Skin of body (tissue), 1 donor: ENCODE measurements at regions not wholly inside any gene's neighbourhood (a gene's known extent, or its start where the extent isn't known, plus 50 kb on each side); places are given as distances from the start of the nearest gene placed in this dataset.

Experiments used
- DNase-seq: peaks from one replicate; lab custom pipeline; 2025; lab: John Stamatoyannopoulos, UW

DNA sequence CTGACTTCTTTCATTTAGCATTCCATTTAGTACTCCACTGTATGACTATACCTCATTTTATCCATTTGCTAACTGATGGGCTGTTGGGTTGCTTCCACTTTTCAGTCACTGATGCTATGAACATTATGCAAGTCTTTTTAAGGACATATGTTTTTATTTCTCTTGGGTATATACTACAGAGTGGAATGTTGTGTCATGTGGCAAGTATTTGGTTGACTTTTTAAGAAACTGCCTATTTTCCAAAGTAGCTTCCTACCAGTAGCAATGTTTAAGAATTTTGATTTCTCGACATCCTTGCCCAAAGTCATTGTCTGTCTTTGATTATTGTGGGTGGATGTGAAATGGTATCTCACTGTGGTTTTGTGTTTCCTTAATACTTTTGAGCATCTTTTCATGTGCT, 110.1 kb upstream of the TPM1 start:
- peak; percentile 30 for DNase-seq

DNA sequence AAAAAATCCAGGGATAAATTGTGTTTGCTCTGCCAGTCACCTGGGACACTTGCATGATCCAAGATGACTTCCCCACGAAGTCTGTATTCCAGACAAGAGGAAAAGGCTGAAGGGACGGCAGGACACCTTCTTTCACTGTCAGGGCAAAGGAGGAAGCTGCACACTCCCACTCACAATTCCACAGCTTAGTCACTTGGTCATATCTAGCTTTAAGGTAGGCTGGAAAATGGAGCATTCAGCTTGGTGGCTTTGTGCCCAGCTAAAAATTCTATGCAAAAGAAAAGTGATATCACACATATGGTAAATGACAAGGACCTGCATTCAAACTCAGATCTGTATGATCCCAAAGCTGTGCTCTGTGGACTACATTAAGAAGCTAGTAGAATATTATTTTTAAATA, 109.2 kb upstream of the TPM1 start:
- DNase-seq, result no peak

DNA sequence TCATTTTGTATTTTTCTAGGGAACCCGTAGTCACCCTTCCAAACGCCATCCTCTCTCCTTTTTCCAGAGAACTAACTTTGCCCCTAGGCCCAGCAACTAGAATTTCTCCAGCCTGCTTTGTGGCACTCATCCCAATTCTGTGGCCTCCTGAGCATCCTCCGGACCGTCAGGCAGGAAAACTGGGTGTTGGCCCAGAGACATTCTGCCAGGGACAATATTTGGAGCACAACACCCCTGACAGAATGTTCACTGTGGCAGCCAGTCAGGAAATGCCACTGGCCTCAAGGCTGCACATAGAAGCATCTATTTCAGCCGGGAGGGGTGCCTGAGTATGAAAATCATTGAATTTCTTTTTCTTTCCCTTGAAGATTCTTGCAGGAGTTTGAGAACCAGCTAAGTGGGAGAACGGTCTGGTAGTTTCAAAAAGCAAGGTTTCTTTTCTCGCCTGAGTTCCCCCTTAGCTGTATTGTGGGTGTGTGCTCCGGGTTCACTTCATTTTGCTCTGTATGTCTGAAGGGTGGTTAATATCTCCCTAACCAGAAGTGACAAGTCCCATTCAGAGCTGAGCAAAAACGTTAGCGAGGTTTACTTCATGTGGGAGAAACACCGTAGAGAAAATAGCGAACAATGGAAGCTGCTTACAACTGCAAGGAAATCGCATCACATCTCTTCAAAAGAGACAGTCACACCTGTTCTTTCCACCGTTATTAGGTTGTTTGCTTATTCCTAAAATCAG, 108.1 kb upstream of the TPM1 start:
- DNase-seq, result no peak

DNA sequence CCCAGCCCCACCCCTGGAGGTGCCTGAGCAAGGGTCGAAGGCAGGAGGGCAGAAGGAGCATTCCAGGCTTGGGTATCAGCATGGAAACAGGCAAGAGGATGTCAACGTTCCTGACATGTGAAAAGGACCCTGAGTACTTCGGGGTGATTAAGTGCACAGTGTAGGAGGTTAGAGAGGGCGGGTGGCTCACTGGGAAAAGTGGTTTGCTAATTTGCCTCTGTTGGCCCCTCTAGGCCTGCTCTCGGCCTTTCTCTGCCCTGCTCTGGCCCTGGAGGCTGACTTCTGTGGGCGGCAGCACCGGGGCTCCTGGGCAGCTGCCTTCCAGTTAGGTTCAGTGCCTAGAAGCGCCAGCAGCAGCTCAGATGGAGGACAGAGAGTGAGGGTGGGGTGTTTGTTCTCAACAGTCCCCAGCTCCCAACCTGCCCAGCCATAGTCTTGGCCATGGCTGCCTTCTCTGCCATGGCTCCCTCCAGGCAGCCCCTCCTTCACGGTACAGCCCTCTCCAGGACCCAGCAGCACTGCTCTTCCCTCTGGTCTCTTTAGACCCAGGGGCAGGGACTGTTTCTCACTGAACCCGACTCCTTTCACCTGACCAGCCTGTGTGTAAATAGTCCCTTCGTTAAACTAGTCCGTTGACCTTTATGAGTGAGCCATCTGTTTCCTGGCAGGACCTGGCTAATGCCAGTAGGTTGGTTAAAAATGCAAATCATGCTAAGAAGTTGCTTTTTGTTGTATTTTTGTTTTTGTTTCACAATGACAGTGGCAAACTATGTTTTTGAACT, 107.1 kb upstream of the TPM1 start:
- no peak for DNase-seq

DNA sequence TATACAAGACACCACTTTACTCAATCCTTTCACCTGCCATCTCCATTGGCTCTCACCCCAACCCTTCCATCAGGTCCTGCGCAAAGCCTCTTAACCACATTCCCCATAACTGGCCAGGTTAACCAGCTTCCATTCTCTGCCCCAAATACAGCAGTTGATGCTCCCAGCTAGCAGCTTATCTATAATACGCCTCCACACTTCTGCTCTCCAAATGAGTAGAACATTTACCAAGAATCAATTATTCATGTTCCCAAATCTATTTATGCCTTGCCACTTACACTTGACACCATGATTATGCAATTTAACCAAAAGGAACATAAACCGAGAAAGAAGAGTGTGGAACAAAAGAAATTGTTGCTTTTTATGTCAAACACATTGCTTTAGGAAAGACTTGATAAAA, 103.7 kb upstream of the TPM1 start:
- DNase-seq, result no peak

DNA sequence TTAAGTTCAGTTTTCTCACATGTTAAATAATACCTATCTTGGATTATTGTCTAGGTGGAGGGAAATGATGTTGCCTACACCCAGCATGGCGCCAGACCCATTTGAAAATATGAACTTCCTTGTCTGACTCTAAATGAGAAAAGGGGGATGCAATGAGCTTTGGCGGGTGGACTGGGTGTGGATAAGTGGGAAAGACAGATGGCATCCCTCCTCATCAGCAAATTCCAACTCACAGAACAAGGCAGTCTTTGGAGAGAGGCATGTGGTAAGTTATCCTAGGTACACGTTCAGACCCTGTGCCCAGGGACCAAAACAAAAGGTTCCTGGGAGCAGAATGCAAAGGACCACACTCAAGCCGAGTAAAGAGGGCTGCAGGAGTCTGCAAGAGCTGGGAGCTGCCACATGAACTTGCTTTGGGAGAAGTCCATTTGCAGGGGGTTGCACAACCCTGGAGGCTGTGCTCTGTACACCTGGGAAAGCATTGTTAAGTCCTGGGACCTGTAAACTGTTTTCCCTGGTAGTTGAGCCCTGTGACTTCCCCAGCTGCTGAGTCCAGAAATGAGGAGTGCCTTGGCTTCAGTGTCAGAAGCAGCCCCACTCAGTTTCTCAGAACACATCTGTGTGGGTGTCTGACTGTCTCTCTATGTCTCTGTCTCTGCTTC, 102.3 kb upstream of the TPM1 start:
- DNase-seq, result no peak

DNA sequence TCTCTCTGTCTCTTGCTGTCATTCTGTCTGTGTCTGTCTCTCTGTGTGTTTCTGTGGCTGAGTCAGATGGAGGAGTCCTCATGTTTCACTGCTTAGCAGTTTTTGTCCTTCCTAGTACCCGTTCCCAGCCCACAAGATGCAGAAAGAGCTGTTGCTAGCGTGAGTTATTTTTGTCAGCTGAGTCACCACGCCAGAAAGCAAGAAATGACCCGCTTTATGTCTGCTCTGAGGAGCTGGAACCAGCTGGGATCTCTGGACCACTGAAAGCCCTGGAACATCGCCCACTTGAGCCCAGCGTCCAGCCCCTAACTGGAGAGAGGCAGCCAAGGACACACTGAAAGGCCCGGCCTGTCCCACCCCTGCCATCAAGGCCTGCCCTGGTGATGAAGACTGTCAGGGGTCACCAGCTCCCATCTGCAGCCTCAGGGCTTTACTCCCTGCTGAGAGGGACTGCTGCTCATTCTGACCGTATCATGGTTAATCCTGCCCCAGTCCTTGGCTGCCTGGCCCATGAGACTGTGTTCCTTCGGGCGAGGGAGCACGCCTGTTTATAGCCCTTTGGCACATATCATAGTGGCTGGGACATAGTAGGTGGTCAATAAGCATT, 101.7 kb upstream of the TPM1 start:
- peak; percentile 48 for DNase-seq

DNA sequence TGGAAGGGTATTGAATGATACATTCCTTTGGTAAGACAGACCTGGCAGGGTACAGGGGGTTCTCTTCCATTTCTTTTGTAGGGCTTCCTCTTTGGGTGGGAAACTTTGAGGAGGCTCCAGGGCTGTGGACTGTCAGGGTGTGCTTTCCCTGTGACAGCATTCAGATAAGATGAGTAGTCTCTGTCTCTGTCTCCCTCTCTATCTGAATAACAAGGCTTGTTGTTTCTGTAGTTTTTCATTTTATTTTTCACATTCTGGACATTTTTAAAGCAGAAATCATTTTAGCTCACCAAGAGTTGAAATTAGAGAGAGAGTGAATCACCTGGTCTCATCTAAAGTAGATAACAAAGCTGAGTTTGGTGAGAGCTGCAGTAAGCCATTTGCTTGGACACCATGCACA, 100.8 kb upstream of the TPM1 start:
- DNase-seq, result no peak

DNA sequence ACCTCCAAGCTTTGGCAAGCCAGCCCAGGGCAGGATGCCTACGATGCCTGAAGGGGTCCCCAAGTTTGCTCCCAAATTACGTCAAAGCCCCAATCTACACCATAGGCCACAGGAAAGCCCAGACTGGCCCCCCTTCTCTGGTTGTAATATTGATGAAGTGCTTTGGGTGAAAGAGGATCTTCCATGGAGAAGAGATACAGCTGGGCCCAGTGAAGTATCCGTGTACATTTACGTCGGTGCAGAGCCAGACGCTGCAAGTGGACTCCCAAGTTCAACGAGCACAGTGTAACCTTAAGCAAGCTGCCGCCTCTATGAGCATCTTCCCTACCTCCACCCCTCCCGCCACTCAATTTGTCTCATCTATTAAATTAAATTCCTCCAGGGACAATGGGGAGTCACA, 100.1 kb upstream of the TPM1 start:
- DNase-seq, result no peak

DNA sequence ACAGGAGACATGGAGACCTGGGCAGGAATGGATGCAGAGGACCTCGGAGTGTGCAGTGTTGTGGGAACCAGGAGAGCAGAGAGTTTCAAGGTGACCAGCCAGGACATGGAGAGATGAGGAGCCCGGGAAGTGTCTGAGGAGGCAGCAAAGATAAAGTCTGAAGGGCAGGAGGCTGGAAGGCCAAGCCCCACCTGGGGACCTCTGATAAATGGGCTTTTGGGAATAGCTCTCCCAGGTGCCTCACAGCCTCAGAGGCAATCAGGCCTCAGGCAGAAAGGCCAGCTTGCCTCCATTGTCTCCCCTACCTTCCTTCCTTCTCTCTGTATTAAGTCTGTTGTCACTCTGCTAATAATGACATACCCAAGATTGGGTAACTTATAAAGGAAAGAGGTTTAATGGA, 97.5 kb upstream of the TPM1 start:
- DNase-seq, result no peak

DNA sequence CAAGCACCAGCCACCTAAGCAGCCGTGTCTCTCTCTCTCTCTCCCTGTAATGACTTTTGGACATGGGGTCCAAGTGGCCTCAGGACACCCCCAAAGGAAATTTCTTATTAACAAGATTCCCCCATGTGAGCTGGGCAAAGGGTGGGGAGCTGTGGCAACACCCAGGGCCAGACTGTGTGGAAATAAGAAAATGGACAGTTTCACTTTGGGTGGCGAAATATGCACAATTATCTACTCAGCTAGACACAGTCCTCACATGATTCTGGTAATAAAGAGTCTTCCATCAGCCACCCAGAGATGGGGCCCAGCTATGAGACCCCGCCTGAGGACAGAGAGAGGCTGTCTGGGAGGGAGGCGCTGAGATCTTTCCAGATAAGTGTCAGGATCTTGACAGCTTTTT, 96.8 kb upstream of the TPM1 start:
- DNase-seq, result no peak

DNA sequence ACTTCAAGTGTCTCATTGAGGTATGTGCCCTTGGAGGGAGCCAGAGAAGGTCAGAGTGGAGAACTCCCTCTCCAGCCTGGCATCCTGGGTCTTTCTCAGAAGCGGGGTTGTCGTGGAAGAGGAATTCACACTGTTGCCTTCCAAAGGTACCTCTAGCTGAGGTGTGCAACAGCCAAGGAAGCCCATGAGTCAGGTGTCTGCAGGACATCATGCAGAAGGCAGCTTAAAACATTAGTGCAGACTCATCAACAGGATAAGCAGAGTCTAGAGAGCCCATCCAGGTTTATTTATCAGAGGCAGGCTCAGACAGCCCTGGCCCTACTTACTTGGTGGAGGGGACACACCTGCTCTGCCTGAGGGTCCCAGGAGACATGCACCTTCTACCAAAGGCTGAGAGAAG, 95.6 kb upstream of the TPM1 start:
- DNase-seq, result no peak

DNA sequence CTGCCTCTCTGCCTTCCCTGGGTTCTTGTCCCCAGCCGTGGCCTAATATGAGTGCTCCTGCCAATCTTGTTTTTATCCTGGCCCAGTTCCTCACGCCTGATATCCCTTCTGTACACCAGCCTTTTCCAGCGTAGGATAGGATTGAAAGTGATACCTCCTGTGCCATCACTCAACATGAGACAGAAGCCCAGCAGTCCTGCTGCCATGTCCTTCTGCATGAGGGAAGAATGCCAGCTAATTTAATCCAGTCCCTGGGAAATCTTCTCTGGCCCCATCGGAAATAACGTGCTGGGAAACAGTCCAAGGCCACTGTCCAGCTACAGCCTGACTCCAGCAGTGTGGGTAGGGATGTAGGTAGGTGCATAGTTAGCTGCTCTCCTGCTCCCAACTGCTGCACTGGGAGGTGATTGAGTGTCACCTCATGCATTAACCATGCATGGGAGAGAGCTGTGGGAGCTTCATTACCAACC, 92.0 kb upstream of the TPM1 start:
- DNase-seq, result no peak

DNA sequence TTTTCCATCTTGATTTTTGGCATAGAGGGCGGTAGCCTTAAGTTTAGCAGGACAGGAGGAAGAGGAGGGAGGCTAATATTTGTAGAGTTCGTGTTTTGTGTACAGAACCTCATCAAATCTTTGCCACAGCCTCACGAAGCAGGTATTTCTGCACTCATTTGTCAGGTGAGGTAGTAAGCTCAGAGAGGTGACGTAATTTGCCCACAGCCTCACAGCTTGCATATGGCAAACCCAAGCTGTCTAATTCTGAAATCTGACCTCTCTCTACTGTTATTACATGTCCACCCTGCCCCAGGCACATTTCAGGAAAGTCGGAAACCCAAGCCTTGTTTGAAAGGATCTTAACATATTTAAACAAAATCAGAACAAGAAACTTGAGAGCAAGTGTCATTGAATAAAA, 91.1 kb upstream of the TPM1 start:
- no peak for DNase-seq

DNA sequence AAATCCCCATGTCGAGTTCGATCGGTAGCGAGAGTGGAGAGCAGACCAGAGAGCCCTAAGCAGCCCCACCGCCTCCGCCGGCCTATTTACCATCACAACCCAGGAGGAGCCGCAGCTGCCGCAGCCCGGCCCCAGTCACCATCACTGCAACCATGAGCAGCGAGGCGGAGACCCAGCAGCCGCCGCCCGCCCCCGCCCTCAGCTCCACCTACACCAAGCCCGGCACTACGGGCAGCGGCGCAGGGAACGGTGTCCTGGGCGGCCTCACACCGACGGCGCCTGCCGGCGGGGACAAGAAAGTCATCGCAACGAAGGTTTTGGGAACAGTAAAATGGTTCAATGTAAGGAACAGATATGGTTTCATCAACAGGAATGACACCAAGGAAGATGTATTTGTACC, 89.5 kb upstream of the TPM1 start:
- no peak for DNase-seq

DNA sequence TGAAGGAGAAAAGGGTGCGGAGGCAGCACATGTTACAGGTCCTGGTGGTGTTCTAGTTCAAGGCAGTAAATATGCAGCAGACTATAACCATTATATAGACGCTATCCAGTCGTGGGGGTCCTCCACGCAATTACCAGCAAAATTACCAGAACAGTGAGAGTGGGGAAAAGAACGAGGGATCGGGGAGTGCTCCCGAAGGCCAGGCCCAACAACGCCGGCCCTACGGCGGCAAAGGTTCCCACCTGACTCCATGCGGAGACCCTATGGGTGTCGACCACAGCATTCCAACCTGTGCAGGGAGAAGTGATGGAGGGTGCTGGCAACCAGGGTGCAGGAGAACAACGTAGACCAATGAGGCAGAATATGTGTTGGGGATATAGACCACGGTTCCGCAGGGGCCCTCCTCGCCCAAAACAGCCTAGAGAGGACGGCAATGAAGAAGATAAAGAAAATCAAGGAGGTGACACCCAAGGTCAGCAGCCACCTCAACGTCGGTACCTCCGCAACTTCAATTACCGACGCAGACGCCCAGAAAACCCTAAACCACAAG, 89.0 kb upstream of the TPM1 start:
- DNase-seq, result no peak

DNA sequence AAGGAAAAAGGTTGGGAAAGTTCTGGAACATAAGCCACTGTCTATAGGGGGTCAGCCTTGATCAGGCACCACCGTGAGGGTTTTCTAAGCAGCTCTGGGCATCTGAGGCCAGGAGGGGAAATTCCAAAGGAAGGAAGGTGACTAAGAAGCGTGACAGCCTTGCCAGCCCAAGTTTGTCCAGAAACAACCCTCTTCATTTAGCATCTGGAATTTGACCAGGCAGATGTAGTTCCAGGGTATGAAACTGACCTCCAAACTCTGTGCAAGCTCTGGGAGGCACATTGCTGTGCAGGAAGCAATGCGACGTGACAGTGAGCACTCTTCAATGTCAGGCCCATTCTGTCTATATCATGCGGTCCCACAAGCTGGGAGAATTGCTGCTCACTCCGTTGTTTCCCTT, 85.4 kb upstream of the TPM1 start:
- no peak for DNase-seq

DNA sequence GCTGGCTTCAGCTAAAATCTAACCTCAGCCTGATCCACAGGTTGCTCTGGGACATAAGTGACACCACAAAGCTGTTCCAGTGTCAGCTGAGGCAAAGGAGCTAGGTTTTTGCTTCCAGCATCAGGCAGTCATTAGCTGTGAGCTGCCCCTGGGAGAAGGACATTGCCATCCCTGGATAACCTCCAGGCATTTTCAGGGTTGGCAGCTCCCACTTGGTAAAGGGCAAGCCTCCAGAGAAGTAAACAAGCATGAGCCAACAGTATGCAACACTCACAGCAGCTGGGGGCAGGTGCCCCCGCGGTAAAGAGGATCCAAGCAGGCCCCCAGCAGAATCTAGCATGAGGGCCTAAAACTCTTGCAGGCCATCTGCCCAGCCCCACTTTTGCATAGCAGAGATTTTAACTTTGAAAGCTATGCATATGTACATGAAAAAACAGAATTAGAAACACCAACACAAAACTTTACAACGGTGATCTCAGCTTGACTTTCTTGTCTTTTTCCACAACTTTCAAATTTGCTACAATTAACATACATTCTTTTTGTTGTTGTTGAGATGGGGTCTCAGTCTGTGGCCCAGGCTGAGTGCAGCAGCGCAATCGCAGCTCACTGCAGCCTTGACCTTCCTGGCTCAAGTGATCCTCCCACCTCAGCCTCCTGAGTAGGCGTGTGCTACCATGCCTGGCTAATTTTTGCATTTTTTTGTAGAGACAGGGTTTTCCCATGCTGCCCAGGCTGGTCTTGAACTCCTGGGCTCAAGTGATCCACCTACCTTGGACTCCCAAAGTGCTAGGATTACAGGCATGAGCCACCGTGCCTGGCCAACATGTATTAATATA, 83.8 kb upstream of the TPM1 start:
- DNase-seq, result no peak

DNA sequence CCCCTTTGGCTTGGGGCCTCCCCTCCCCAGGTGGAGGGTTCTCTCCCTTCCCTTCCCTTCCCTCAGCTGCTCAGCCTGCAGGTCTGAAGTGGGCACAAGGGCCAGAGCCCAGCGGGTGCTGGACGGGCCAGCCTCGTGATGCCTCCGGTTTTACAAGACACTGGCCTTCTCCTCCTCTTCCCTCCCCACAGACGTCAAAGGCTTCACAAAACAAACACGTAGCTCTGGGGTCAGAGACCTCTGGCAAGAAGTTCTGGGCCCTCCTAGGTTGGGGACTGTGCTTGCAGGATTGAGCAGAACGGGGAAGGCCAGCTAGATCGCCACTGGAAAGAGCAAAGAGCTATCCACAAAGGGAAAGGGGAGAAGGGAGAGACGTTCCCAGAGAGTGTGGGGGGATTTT, 81.4 kb upstream of the TPM1 start:
- no peak for DNase-seq

DNA sequence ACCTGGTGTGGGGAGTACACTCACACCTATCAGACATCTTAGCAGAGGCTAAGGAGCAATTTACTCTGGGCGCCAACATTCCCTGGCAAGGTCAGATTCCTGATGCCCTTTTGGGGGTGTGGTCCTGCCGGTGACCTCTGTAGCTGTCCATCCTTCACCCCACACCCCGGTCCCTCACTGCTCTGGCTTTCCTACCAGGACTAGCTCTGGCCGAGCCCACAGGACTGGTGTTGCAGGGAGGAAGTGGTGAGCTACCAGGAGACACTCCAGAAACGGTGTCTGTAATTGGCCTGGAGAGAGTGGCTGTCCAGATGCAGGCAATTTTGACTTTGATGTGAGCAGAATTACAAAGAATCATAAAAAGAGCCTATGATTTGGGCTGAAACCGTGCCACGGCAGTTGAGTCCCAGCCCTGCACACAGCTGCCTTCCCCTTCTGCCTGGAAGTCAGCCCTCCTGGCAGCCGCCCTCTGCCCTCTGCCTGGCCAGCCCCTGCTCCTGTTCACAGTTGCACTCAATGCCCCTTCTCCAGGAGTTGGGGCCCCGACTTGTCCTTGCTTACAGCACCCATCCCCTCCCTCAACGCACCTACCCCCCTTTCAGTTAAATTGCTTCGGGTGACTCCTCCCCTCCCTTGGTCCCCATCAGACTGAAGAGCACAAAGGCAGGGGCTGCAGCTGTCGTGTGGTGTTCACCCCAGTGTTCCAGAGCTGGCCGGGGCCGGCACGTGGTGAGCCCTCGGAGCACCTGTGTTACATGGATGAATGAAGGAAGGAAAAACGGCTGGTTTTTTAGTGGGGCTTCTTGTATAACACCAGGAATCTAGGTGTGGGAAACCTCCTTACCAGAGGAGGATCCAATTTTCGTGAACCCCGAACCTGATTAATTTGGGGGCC, 80.2 kb upstream of the TPM1 start:
- no peak for DNase-seq
